Thyroid gland (tissue), 4 donors: ENCODE measurements at regions not wholly inside any gene's neighbourhood (a gene's known extent, or its start where the extent isn't known, plus 50 kb on each side); places are given as distances from the start of the nearest gene placed in this dataset.

Source experiments
- CTCF ChIP-seq, 6 experiments: fragments of 200-600 bp in 3 of 6; fragments of 450-650 bp in 3 of 6; sonication (generic) in 3 of 6; IDR thresholded peaks; one replicate each; pipeline ENCODE4 v1.5.1; 2016 to 2019; ENCODE audit warnings: antibody characterized with exemption in 6 of 6, mild to moderate bottlenecking in 2 of 6, inconsistent platforms in 1 of 6, moderate library complexity in 1 of 6
- POLR2A ChIP-seq, 2 donors: fragments of 450-650 bp; IDR thresholded peaks; one replicate each; pipeline ENCODE4 v1.6.1; 2017; ENCODE audit warnings: antibody characterized with exemption in 2 of 2, mild to moderate bottlenecking in 2 of 2, moderate library complexity in 1 of 2

- TF ChIP-seq CTCF (IDR thresholded peaks at IDR 0.05) = peak in 4 of 6 experiments; percentile 44 to 64 (median 61)
- TF ChIP-seq POLR2A (IDR thresholded peaks at IDR 0.05) = no peak
These were observed 456.2 kb downstream of the RASEF start for GRCh38 chr9:82606492-82607382.
